GM12878 (cell line): ENCODE measurements at regions not wholly inside any gene's neighbourhood (a gene's known extent, or its start where the extent isn't known, plus 50 kb on each side); places are given as distances from the start of the nearest gene placed in this dataset.

Experiments
- DPF2 ChIP-seq: fragments of 450-650 bp; IDR thresholded peaks from 2 replicates; pipeline ENCODE4 v1.6.1; 2017; ENCODE audit warnings: mild to moderate bottlenecking
- JUNB ChIP-seq: IDR thresholded peaks from 2 replicates; pipeline ENCODE4 v1.6.1; 2016; ENCODE audit warnings: antibody characterized with exemption, mild to moderate bottlenecking
- TF ChIP-seq, protein P1 (sequence below), 3 experiments: IDR thresholded peaks in 2 of 3; conservative IDR thresholded peaks in 1 of 3; 2 replicates each; pipeline ENCODE4 v1.5.1; 2011; ENCODE audit warnings: low read depth in 3 of 3, low read length in 3 of 3, mild to moderate bottlenecking in 3 of 3, control low read depth in 2 of 3, moderate library complexity in 2 of 3, inconsistent platforms in 1 of 3, mixed read lengths in 1 of 3; ENCODE audit not compliant: control insufficient read depth in 2 of 3, insufficient read depth in 1 of 3; ENCODE audit errors: extremely low read depth in 1 of 3
- TF ChIP-seq, protein P2 (sequence below): fragments of 450-650 bp; IDR thresholded peaks from 2 replicates; pipeline ENCODE4 v1.6.1; 2017; ENCODE audit warnings: mild to moderate bottlenecking
- TF ChIP-seq, protein P3 (sequence below): IDR thresholded peaks from 2 replicates; pipeline ENCODE4 v1.6.1; 2012; ENCODE audit warnings: mild to moderate bottlenecking, low read depth, low read length

DNA sequence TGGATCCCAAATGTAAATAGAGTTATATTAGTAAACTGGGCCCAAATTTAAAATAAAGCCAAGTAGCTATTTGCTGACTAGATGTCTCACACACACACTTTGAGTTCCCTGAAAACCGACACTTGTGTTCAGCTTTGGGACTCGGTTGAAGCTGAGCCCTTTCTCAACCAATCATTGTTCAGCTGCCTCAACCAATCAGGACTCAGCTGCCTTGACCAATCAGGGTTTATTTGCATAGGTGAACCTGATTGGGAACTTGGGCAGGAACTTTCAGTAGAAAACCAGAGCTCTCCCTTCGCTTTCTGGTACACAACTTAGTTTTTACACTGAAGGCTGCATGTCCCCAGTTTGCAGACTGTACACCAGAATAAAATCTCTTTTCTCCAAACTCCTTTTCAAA is 301.7 kb downstream of the FOXA2 start:
- TF ChIP-seq DPF2 (no peak), JUNB (no peak)
- TF ChIP-seq, protein P1, sequence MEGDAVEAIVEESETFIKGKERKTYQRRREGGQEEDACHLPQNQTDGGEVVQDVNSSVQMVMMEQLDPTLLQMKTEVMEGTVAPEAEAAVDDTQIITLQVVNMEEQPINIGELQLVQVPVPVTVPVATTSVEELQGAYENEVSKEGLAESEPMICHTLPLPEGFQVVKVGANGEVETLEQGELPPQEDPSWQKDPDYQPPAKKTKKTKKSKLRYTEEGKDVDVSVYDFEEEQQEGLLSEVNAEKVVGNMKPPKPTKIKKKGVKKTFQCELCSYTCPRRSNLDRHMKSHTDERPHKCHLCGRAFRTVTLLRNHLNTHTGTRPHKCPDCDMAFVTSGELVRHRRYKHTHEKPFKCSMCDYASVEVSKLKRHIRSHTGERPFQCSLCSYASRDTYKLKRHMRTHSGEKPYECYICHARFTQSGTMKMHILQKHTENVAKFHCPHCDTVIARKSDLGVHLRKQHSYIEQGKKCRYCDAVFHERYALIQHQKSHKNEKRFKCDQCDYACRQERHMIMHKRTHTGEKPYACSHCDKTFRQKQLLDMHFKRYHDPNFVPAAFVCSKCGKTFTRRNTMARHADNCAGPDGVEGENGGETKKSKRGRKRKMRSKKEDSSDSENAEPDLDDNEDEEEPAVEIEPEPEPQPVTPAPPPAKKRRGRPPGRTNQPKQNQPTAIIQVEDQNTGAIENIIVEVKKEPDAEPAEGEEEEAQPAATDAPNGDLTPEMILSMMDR (IDR thresholded peaks at IDR 0.05 in 2 of 3, conservative IDR thresholded peaks at IDR 0.05 in 1 of 3; ENCODE audit: control insufficient read depth in 2 of 3, extremely low read depth in 1 of 3, insufficient read depth in 1 of 3, low read depth in 3 of 3, low read length in 3 of 3), result no peak
- TF ChIP-seq, protein P2, sequence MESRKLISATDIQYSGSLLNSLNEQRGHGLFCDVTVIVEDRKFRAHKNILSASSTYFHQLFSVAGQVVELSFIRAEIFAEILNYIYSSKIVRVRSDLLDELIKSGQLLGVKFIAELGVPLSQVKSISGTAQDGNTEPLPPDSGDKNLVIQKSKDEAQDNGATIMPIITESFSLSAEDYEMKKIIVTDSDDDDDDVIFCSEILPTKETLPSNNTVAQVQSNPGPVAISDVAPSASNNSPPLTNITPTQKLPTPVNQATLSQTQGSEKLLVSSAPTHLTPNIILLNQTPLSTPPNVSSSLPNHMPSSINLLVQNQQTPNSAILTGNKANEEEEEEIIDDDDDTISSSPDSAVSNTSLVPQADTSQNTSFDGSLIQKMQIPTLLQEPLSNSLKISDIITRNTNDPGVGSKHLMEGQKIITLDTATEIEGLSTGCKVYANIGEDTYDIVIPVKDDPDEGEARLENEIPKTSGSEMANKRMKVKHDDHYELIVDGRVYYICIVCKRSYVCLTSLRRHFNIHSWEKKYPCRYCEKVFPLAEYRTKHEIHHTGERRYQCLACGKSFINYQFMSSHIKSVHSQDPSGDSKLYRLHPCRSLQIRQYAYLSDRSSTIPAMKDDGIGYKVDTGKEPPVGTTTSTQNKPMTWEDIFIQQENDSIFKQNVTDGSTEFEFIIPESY, result no peak
- TF ChIP-seq, protein P3, sequence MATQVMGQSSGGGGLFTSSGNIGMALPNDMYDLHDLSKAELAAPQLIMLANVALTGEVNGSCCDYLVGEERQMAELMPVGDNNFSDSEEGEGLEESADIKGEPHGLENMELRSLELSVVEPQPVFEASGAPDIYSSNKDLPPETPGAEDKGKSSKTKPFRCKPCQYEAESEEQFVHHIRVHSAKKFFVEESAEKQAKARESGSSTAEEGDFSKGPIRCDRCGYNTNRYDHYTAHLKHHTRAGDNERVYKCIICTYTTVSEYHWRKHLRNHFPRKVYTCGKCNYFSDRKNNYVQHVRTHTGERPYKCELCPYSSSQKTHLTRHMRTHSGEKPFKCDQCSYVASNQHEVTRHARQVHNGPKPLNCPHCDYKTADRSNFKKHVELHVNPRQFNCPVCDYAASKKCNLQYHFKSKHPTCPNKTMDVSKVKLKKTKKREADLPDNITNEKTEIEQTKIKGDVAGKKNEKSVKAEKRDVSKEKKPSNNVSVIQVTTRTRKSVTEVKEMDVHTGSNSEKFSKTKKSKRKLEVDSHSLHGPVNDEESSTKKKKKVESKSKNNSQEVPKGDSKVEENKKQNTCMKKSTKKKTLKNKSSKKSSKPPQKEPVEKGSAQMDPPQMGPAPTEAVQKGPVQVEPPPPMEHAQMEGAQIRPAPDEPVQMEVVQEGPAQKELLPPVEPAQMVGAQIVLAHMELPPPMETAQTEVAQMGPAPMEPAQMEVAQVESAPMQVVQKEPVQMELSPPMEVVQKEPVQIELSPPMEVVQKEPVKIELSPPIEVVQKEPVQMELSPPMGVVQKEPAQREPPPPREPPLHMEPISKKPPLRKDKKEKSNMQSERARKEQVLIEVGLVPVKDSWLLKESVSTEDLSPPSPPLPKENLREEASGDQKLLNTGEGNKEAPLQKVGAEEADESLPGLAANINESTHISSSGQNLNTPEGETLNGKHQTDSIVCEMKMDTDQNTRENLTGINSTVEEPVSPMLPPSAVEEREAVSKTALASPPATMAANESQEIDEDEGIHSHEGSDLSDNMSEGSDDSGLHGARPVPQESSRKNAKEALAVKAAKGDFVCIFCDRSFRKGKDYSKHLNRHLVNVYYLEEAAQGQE, result no peak
